ENCODE measurements at regions not wholly inside any gene's neighbourhood (a gene's known extent, or its start where the extent isn't known, plus 50 kb on each side); places are given as distances from the start of the nearest gene placed in this dataset.

DNA sequence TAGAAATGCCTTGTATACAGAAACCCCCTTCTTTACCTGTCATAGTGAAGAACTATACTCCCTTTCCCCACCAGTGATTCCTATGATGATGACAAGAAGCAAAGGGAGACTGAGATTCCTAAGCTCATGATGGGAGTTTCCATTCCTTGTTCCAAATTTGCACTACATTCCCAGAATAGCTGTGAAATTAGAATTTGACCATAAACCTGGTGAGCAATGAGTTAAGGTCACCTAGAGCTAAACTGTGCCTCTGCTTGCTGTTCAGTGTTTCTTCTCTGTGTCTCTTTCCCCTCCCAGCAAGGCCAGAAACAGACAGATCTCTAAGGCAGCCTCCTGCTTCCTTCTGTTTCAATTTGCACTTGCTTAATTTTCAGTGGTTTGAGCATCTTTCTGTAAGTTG lies 332.1 kb downstream of the PIK3R1 start:
- no peaks in the 10 kb centered on the region for H3K79me2 ChIP-seq (ENCODE audit: insufficient read depth, low read length)
- Mint-ChIP-seq H3K27ac (peak overlapping the region in 1 of 7 donors; percentile 67), H3K4me3 (no peak overlapping the region), H3K9me3 (peaks cover 0 to 6% (median 0%) of the 10 kb centered on the region in 7 donors), H3K27me3 (ENCODE audit: low read depth in 3 of 3) (peaks cover 2 to 4% (median 2%) of the 10 kb centered on the region in 3 donors), H3K4me1 (peaks cover 4% of the 10 kb centered on the region), H3K36me3 (no peaks in the 10 kb centered on the region)
- no peaks in the 10 kb centered on the region for H3K36me3 ChIP-seq (replicated peaks in 1 of 2; ENCODE audit: control insufficient read depth in 1 of 2, insufficient read depth in 2 of 2, low read length in 2 of 2)
- H3K27me3 ChIP-seq (ENCODE audit: control insufficient read depth in 2 of 2, insufficient read depth in 2 of 2, low read length in 2 of 2): no peaks in the 10 kb centered on the region
- no peak overlapping the region for H3K9ac ChIP-seq (ENCODE audit: insufficient read depth, low read length, poor library complexity, severe bottlenecking)
- TF ChIP-seq, protein P1, sequence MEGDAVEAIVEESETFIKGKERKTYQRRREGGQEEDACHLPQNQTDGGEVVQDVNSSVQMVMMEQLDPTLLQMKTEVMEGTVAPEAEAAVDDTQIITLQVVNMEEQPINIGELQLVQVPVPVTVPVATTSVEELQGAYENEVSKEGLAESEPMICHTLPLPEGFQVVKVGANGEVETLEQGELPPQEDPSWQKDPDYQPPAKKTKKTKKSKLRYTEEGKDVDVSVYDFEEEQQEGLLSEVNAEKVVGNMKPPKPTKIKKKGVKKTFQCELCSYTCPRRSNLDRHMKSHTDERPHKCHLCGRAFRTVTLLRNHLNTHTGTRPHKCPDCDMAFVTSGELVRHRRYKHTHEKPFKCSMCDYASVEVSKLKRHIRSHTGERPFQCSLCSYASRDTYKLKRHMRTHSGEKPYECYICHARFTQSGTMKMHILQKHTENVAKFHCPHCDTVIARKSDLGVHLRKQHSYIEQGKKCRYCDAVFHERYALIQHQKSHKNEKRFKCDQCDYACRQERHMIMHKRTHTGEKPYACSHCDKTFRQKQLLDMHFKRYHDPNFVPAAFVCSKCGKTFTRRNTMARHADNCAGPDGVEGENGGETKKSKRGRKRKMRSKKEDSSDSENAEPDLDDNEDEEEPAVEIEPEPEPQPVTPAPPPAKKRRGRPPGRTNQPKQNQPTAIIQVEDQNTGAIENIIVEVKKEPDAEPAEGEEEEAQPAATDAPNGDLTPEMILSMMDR (IDR thresholded peaks at IDR 0.05): no peak
- intact Hi-C loops (cut with micrococcal nuclease): no loop called here
- DNase-seq: no peak
- H4K20me1 ChIP-seq (ENCODE audit: insufficient read depth, low read length): no peaks in the 10 kb centered on the region
- H2AFZ ChIP-seq (ENCODE audit: insufficient read depth, low read depth, low read length, poor library complexity, severe bottlenecking): no peak overlapping the region
- H3K4me3 ChIP-seq (replicated peaks in 1 of 3; ENCODE audit: low read depth in 2 of 3, low read length in 3 of 3): no peak overlapping the region
- no peaks in the 10 kb centered on the region for H3K4me1 ChIP-seq (ENCODE audit: control insufficient read depth in 1 of 2, insufficient read depth in 2 of 2, low read length in 2 of 2)
- no peak overlapping the region for H3K27ac ChIP-seq (ENCODE audit: low read depth in 1 of 2, low read length in 2 of 2)
- no peak overlapping the region for H3K4me2 ChIP-seq (replicated peaks; ENCODE audit: extremely low read depth, low read length, poor library complexity, severe bottlenecking)
- H3K9me3 ChIP-seq (replicated peaks in 1 of 2; ENCODE audit: control insufficient read depth in 1 of 2, insufficient read depth in 1 of 2, low read length in 2 of 2): no peaks in the 10 kb centered on the region

DNA sequence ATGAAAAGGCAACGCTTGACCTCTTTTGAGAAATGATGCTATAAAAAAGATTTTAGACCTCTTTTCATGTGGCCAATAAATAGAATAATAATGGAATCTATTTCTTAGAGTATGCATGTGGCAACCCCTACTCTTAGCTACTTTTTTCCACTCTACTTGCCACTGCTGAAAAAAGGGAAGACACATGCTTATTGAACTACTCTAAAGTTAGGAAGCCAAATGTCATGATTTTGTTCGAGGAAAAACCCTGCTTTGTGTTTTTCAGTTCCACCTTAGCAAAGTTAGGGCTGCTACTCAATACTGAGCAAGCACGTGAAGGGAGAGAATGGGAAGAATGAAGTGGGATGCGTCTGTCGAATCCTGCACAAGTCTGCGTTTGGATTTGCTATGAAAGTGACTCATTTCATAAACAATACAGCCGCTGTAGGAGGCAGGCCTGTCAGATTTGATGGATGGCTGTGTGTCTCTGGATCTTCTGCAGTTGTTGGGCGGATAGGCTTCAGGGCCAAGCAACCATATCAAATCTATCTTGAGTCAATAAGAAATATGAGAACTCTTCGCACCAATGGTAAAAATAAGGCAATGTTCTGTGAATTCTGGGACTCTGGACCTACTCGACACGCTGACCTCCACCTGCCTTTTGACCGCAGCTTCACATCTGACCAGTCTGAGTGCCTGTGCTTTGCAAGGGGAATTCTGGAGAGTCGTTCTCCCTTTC lies 333.6 kb downstream of the PIK3R1 start:
- peaks cover 0 to 3% (median 2%) of the 10 kb centered on the region in 3 donors for H3K27me3 Mint-ChIP-seq (ENCODE audit: low read depth in 3 of 3)
- no peak overlapping the region for H3K27ac ChIP-seq (ENCODE audit: low read depth in 1 of 2, low read length in 2 of 2)
- intact Hi-C loops (cut with micrococcal nuclease): no loop called here
- no peaks in the 10 kb centered on the region for H3K9me3 ChIP-seq (replicated peaks in 1 of 2; ENCODE audit: control insufficient read depth in 1 of 2, insufficient read depth in 1 of 2, low read length in 2 of 2)
- no peaks in the 10 kb centered on the region for H3K36me3 ChIP-seq (replicated peaks in 1 of 2; ENCODE audit: control insufficient read depth in 1 of 2, insufficient read depth in 2 of 2, low read length in 2 of 2)
- no peaks in the 10 kb centered on the region for H3K4me1 Mint-ChIP-seq
- no peak overlapping the region for H3K27ac Mint-ChIP-seq
- TF ChIP-seq, protein P1 (IDR thresholded peaks at IDR 0.05): no peak
- H3K36me3 Mint-ChIP-seq: no peaks in the 10 kb centered on the region
- H3K4me3 ChIP-seq (replicated peaks in 1 of 3; ENCODE audit: low read depth in 2 of 3, low read length in 3 of 3): no peak overlapping the region
- 93% methylated on average over 5 of the region's 13 CpGs for WGBS (ENCODE audit: insufficient coverage)
- H3K4me1 ChIP-seq (ENCODE audit: control insufficient read depth in 1 of 2, insufficient read depth in 2 of 2, low read length in 2 of 2): no peaks in the 10 kb centered on the region
- H2AFZ ChIP-seq (ENCODE audit: insufficient read depth, low read depth, low read length, poor library complexity, severe bottlenecking): no peak overlapping the region
- no peaks in the 10 kb centered on the region for H4K20me1 ChIP-seq (ENCODE audit: insufficient read depth, low read length)
- H3K9me3 Mint-ChIP-seq: peaks cover 0 to 6% (median 0%) of the 10 kb centered on the region in 7 donors
- DNase-seq: no peak
- no peak overlapping the region for H3K4me3 Mint-ChIP-seq
- no peaks in the 10 kb centered on the region for H3K27me3 ChIP-seq (ENCODE audit: control insufficient read depth in 2 of 2, insufficient read depth in 2 of 2, low read length in 2 of 2)
- no peak overlapping the region for H3K4me2 ChIP-seq (replicated peaks; ENCODE audit: extremely low read depth, low read length, poor library complexity, severe bottlenecking)
- H3K9ac ChIP-seq (ENCODE audit: insufficient read depth, low read length, poor library complexity, severe bottlenecking): no peak overlapping the region
- H3K79me2 ChIP-seq (ENCODE audit: insufficient read depth, low read length): no peaks in the 10 kb centered on the region

Measured in CD14-positive monocyte (primary cell).